ENCODE measurements at regions not wholly inside any gene's neighbourhood (a gene's known extent, or its start where the extent isn't known, plus 50 kb on each side); places are given as distances from the start of the nearest gene placed in this dataset.

- TF ChIP-seq CTCF (conservative IDR thresholded peaks at IDR 0.05; ENCODE audit: low read depth, low read length) (no peak), CEBPB (IDR thresholded peaks at IDR 0.05; ENCODE audit: low read depth, low read length) (no peak), USF2 (IDR thresholded peaks at IDR 0.05; ENCODE audit: low read depth, low read length) (no peak), RAD21 (IDR thresholded peaks at IDR 0.05; ENCODE audit: low read length) (no peak)
These were observed 713.4 kb upstream of the ACO1 start for GRCh38 chr9:31671011-31671410.
